IPS-18a (cell line): ENCODE measurements at regions not wholly inside any gene's neighbourhood (a gene's known extent, or its start where the extent isn't known, plus 50 kb on each side); places are given as distances from the start of the nearest gene placed in this dataset.

Experiments
- H3K27ac ChIP-seq: one replicate; pipeline ENCODE4 v1.5.1; 2013; ENCODE audit warnings: low read length
- H3K27me3 ChIP-seq: one replicate; pipeline ENCODE4 v1.6.1; 2013; ENCODE audit warnings: mild to moderate bottlenecking, low read length; ENCODE audit not compliant: control insufficient read depth, insufficient read depth
- H3K36me3 ChIP-seq: one replicate; pipeline ENCODE4 v1.6.1; 2013; ENCODE audit warnings: low read depth, low read length; ENCODE audit not compliant: control insufficient read depth
- H3K4me1 ChIP-seq: one replicate; pipeline ENCODE4 v1.6.1; 2013; ENCODE audit warnings: low read depth, low read length; ENCODE audit not compliant: control insufficient read depth
- H3K4me3 ChIP-seq: one replicate; pipeline ENCODE4 v1.5.1; 2013; ENCODE audit warnings: low read length
- H3K9ac ChIP-seq: one replicate; pipeline ENCODE4 v1.6.1; 2013; ENCODE audit warnings: mild to moderate bottlenecking, low read length, moderate library complexity
- H3K9me3 ChIP-seq: one replicate; pipeline ENCODE4 v1.6.1; 2013; ENCODE audit warnings: low read depth, low read length; ENCODE audit not compliant: control insufficient read depth

DNA sequence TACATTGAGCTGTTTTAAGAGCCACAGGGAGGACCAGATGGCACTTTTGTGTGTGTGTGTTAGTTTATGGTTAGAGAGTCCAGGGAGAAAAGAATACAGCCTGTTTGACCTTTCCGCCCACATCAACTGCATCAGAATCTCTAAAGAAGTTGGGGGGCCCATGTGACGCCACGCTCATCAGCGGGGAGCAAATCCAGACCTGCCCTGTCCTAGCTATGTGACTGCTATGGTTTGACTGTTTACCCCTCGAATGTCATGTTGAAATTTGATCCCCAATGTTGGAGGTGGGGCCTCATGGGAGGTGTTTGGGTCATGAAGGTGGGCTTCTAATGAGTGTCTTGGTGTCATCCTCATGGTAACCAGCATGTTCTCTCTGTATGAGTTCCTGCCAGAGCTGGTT is 128.0 kb downstream of the ADRA2A start:
- Histone ChIP-seq H3K36me3 (no peaks in the 10 kb centered on the region), H3K9me3 (no peaks in the 10 kb centered on the region), H3K27me3 (no peaks in the 10 kb centered on the region), H3K4me1 (no peaks in the 10 kb centered on the region), H3K9ac (no peak overlapping the region), H3K27ac (no peak overlapping the region), H3K4me3 (no peak overlapping the region)

GRCh38 chr10:111206521-111206920 is 129.7 kb downstream of the ADRA2A start:
- Histone ChIP-seq H3K36me3 (no peaks in the 10 kb centered on the region), H3K27ac (no peak overlapping the region), H3K9me3 (no peaks in the 10 kb centered on the region), H3K27me3 (no peaks in the 10 kb centered on the region), H3K9ac (no peak overlapping the region), H3K4me3 (no peak overlapping the region), H3K4me1 (no peaks in the 10 kb centered on the region)

DNA sequence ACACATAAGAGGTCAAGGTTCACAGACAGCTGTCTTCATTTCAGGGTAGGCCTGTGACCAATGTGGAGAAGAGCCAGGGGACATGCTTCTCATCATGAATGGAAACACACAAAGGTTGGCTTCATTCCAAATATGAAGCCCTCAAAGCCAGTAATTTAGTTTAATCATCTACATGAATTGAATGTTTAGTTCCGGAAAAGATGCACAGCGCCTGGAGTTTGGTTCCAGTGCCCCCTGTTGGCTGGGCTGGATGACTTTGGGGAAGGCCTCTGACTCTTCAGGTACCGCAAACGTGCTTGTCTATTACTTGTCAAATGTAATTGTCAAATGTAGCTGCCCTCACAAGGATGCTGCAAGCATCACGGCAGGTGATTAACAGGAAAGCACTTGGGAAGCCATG is 130.7 kb downstream of the ADRA2A start:
- no peaks in the 10 kb centered on the region for H3K36me3 ChIP-seq
- no peak overlapping the region for H3K9ac ChIP-seq
- no peak overlapping the region for H3K27ac ChIP-seq
- H3K4me3 ChIP-seq = no peak overlapping the region
- no peaks in the 10 kb centered on the region for H3K9me3 ChIP-seq
- H3K4me1 ChIP-seq = no peaks in the 10 kb centered on the region
- H3K27me3 ChIP-seq = no peaks in the 10 kb centered on the region

DNA sequence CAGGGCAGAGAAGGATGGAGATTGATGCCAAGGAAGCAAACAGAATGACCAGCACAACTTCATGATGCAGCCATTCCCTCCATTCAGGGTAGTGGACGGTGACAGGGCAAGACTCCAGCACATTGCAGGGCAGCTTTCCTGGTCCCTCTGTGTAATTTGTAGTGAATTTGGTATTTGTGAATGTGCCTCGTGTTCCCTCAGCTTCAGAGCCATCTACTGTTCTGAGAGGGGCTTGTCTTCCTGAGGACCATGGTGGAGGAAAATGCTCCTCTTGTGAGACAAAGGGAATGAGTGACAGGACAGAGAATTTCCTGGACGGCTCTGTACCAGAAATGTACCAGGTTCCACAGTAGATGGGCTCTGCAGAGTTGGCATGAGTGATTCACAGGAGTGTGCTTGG is 132.1 kb downstream of the ADRA2A start:
- Histone ChIP-seq H3K9me3 (peaks cover 3% of the 10 kb centered on the region), H3K27me3 (no peaks in the 10 kb centered on the region), H3K36me3 (no peaks in the 10 kb centered on the region)

DNA sequence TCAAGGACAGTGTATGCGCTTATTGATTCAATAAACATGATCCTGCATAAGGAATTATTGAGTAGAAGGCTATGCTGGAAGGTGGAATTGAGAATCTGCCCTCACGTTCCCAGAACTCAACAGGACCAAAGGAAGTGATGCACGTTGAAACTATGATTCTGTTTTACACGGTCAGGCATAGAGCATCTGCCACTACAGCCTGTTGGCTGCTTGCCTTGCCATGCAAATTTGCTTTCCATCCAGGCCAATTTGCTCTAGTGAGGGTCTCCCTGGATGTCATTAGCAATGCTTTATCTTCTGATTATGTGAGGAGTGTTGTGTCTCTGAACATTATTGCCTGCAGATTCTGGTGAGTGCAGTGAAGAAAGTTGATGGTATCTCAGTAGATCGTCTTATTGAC is 132.9 kb downstream of the ADRA2A start:
- no peak overlapping the region for H3K27ac ChIP-seq
- no peak overlapping the region for H3K9ac ChIP-seq
- H3K9me3 ChIP-seq = peaks cover 4% of the 10 kb centered on the region

More for the DNA sequence above, 132.1 kb downstream of the ADRA2A start:
- Histone ChIP-seq H3K27ac (no peak overlapping the region), H3K4me1 (no peaks in the 10 kb centered on the region), H3K9ac (no peak overlapping the region), H3K4me3 (no peak overlapping the region)

DNA sequence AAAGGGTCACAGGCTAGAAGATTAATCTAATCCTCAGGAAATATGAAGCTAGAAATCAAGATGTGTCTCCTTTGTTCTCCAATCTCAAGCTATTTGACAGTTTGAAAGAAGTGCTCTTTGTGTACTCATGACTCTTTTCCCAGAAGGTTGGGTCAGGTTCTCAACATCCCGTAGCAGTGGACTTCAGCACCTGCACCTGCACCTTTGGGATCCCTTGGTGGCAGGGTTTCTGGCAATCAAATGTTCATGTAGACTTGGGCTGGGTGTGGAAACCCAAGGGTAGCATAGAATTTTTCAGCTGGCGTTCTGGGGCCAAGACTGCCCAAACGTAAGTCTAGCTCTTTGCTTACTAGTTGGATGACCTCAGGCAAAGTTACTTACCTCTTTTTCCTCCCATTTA is 134.4 kb downstream of the ADRA2A start:
- Histone ChIP-seq H3K9me3 (peaks cover 4% of the 10 kb centered on the region), H3K9ac (no peak overlapping the region), H3K27ac (no peak overlapping the region), H3K4me1 (no peaks in the 10 kb centered on the region), H3K4me3 (no peak overlapping the region), H3K27me3 (no peaks in the 10 kb centered on the region), H3K36me3 (no peaks in the 10 kb centered on the region)

More for the DNA sequence above, 132.9 kb downstream of the ADRA2A start:
- H3K4me1 ChIP-seq = no peaks in the 10 kb centered on the region
- H3K4me3 ChIP-seq = no peak overlapping the region
- no peaks in the 10 kb centered on the region for H3K27me3 ChIP-seq
- H3K36me3 ChIP-seq = no peaks in the 10 kb centered on the region

- Histone ChIP-seq H3K4me3 (no peak overlapping the region), H3K9ac (no peak overlapping the region), H3K27me3 (no peaks in the 10 kb centered on the region), H3K4me1 (no peaks in the 10 kb centered on the region), H3K36me3 (no peaks in the 10 kb centered on the region), H3K9me3 (peaks cover 4% of the 10 kb centered on the region), H3K27ac (no peak overlapping the region)
Observed at GRCh38 chr10:111211706-111212105, 134.9 kb downstream of the ADRA2A start.

GRCh38 chr10:111221682-111222480 is 145.1 kb downstream of the ADRA2A start:
- H3K4me1 ChIP-seq = no peaks in the 10 kb centered on the region
- H3K9ac ChIP-seq = no peak overlapping the region
- no peak overlapping the region for H3K4me3 ChIP-seq
- no peaks in the 10 kb centered on the region for H3K36me3 ChIP-seq
- no peaks in the 10 kb centered on the region for H3K27me3 ChIP-seq
- H3K27ac ChIP-seq = no peak overlapping the region
- H3K9me3 ChIP-seq = no peaks in the 10 kb centered on the region

DNA sequence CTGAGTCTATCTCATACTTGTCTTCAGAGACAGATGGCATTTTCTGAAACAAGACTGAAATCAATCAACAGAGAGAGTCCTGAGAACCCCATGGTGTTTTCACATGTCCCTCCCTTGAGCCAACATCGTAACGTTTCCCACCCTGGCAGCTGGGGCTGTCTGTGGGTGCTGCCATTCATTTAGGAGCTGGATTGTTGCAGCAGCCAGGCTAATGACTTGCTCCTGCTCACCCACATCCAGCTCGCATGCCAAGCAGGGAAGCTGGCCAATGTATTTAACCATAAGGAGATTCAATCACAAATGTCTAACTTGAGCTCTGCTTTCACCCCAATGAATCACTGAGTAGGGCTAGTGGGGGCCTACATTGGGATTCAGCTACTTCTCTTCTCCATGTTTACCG is 146.1 kb downstream of the ADRA2A start:
- Histone ChIP-seq H3K4me1 (no peaks in the 10 kb centered on the region), H3K4me3 (no peak overlapping the region), H3K27me3 (no peaks in the 10 kb centered on the region), H3K27ac (no peak overlapping the region), H3K9me3 (no peaks in the 10 kb centered on the region), H3K9ac (no peak overlapping the region), H3K36me3 (no peaks in the 10 kb centered on the region)

DNA sequence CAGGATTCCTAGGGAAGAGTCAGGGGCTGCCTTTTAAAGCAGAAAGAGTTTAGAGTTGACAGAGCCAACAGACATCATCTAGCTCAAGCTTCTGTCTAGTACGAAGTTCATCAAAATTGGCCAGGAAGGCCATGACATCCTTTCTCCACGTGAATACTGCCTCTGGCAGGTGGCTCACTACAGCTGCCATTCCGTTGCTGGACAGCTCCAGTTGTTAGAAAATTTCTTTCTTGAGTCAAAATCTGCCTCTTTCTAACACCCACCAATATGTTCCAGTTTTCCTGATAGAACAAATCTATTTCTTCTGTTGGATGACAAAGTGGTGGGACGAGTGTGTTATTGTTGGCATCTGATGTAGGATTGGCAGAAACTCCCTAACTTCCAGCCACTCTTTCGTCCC is 154.9 kb downstream of the ADRA2A start:
- Histone ChIP-seq H3K27ac (no peak overlapping the region), H3K9ac (no peak overlapping the region), H3K4me1 (no peaks in the 10 kb centered on the region), H3K9me3 (no peaks in the 10 kb centered on the region), H3K36me3 (no peaks in the 10 kb centered on the region), H3K4me3 (no peak overlapping the region), H3K27me3 (no peaks in the 10 kb centered on the region)

GRCh38 chr10:111233439-111233838 is 156.6 kb downstream of the ADRA2A start:
- no peaks in the 10 kb centered on the region for H3K9me3 ChIP-seq
- H3K36me3 ChIP-seq = no peaks in the 10 kb centered on the region
- H3K9ac ChIP-seq = no peak overlapping the region
- H3K27me3 ChIP-seq = no peaks in the 10 kb centered on the region
- no peak overlapping the region for H3K4me3 ChIP-seq
- H3K4me1 ChIP-seq = no peaks in the 10 kb centered on the region
- no peak overlapping the region for H3K27ac ChIP-seq

GRCh38 chr10:111234234-111234913 is 157.5 kb downstream of the ADRA2A start:
- H3K27me3 ChIP-seq = no peaks in the 10 kb centered on the region
- no peak overlapping the region for H3K9ac ChIP-seq
- H3K4me1 ChIP-seq = no peaks in the 10 kb centered on the region
- no peaks in the 10 kb centered on the region for H3K9me3 ChIP-seq
- H3K4me3 ChIP-seq = no peak overlapping the region
- H3K27ac ChIP-seq = no peak overlapping the region
- no peaks in the 10 kb centered on the region for H3K36me3 ChIP-seq
